Esophagus muscularis mucosa (tissue), 4 donors: ENCODE measurements at regions not wholly inside any gene's neighbourhood (a gene's known extent, or its start where the extent isn't known, plus 50 kb on each side); places are given as distances from the start of the nearest gene placed in this dataset.
A peak's percentile ranks its signal among the peaks of the same experiment; 100 is the strongest.

Source experiments
- DNase-seq: peaks from one replicate; pipeline ENCODE4 v3.0.0-alpha.2; 2017; ENCODE audit errors: extremely low spot score
- H3K27ac ChIP-seq, 4 donors: fragments of 200-600 bp; sonication (generic); replicated peaks in 1 of 4; 1 replicate in 3 of 4; 2 replicates in 1 of 4; pipeline ENCODE4 v1.5.1; 2016 to 2019; ENCODE audit warnings: mild to moderate bottlenecking in 1 of 4
- H3K27me3 ChIP-seq, 4 donors: fragments of 200-600 bp; sonication (generic); one replicate each; pipeline versions ENCODE4 v1.5.1 to v1.6.0; 2016 to 2019
- H3K36me3 ChIP-seq, 4 donors: fragments of 200-600 bp; sonication (generic); one replicate each; pipeline ENCODE4 v1.5.1; 2016 to 2019
- H3K4me1 ChIP-seq, 4 donors: fragments of 200-600 bp; sonication (generic); one replicate each; pipeline ENCODE4 v1.5.1; 2016 to 2019
- H3K4me3 ChIP-seq, 4 donors: fragments of 200-600 bp; sonication (generic); 1 replicate in 2 of 4; 2 replicates in 2 of 4; pipeline ENCODE4 v1.5.1; 2016 to 2019; ENCODE audit warnings: mild to moderate bottlenecking in 4 of 4, moderate library complexity in 1 of 4
- H3K9me3 ChIP-seq, 4 donors: fragments of 200-600 bp; sonication (generic); 1 replicate in 3 of 4; 2 replicates in 1 of 4; pipeline ENCODE4 v1.5.1; 2016 to 2019
- EP300 ChIP-seq: sonication (generic); formaldehyde crosslinking; IDR thresholded peaks from one replicate; pipeline ENCODE4 v1.6.1; 2017; ENCODE audit warnings: antibody characterized with exemption
- POLR2A ChIP-seq: fragments of 450-650 bp; IDR thresholded peaks from one replicate; pipeline ENCODE4 v1.6.1; 2017; ENCODE audit warnings: antibody characterized with exemption, moderate library complexity, mild to moderate bottlenecking, low read depth
- POLR2AphosphoS5 ChIP-seq, 2 donors: sonication (generic); formaldehyde crosslinking; IDR thresholded peaks; one replicate each; pipeline ENCODE4 v1.6.1; 2017; ENCODE audit warnings: antibody characterized with exemption in 2 of 2
- WGBS: methylation state at CpG from one replicate; pipeline ENCODE4 v1.1.5; 2018; 5-methylcytosine and 5-hydroxymethylcytosine counted together
- intact Hi-C: fragments of 100-400 bp; cut with DNase I; formaldehyde crosslinking; loops from one replicate; pipeline ENCODE4 v1.15.1; 2023
- TF ChIP-seq, protein P1 (sequence below), 3 experiments: fragments of 200-600 bp in 2 of 3; fragments of 450-650 bp in 1 of 3; sonication (generic) in 2 of 3; IDR thresholded peaks; one replicate each; pipeline ENCODE4 v1.5.1; 2017 to 2019; ENCODE audit warnings: antibody characterized with exemption in 3 of 3, mild to moderate bottlenecking in 2 of 3, moderate library complexity in 1 of 3

DNA sequence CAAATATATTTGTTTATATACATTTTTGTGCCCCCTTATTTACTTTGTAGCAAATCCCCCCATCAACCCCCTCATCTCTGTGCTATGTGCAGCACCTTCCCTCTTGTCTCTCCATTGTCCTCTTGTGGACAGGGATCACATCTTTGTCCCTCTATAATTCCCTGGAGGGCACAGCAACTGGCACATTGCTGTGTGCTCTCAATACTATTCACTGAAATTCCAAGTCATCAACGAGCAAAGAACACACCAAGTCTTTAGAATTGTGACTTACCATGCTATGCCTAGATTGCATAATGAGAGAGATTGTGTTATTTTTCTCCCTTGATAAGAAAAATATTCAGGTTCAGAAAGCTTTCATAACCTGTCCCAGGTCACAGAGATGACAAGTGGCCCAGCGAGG lies 54.6 kb upstream of the ACAN start:
- intact Hi-C loops = no loop called here
- H3K27ac ChIP-seq = no peak overlapping the region
- H3K36me3 ChIP-seq = no peaks in the 10 kb centered on the region
- peak; percentile 12 for DNase-seq
- H3K4me1 ChIP-seq = no peaks in the 10 kb centered on the region
- WGBS = 79% methylated on average over 2 of the region's 2 CpGs
- no peak overlapping the region for H3K4me3 ChIP-seq
- peaks cover 0 to 16% (median 3%) of the 10 kb centered on the region in 4 donors for H3K27me3 ChIP-seq
- no peak for TF ChIP-seq POLR2AphosphoS5 (IDR thresholded peaks at IDR 0.05)
- no peak for TF ChIP-seq EP300
- TF ChIP-seq, protein P1, sequence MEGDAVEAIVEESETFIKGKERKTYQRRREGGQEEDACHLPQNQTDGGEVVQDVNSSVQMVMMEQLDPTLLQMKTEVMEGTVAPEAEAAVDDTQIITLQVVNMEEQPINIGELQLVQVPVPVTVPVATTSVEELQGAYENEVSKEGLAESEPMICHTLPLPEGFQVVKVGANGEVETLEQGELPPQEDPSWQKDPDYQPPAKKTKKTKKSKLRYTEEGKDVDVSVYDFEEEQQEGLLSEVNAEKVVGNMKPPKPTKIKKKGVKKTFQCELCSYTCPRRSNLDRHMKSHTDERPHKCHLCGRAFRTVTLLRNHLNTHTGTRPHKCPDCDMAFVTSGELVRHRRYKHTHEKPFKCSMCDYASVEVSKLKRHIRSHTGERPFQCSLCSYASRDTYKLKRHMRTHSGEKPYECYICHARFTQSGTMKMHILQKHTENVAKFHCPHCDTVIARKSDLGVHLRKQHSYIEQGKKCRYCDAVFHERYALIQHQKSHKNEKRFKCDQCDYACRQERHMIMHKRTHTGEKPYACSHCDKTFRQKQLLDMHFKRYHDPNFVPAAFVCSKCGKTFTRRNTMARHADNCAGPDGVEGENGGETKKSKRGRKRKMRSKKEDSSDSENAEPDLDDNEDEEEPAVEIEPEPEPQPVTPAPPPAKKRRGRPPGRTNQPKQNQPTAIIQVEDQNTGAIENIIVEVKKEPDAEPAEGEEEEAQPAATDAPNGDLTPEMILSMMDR (IDR thresholded peaks at IDR 0.05) = no peak
- no peak for TF ChIP-seq POLR2A
- no peaks in the 10 kb centered on the region for H3K9me3 ChIP-seq

DNA sequence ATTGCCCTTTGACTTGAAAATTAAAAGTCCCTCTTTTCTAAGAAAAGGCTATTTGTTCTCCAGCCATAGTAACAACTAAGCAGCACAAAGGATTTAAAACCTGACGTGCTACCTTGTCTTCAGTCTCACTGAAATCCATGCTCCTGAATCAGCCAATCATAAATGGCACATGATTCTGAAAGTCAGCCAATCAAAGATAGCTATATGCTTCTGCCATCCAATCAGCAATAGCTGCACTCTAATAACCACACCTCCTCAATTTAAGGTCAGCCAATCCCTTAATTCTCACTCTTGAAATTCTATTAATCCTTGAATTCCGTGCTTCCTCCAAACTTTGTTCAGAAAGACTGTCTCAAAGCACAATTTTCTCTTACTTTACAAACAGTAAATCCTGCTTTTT lies 53.5 kb upstream of the ACAN start:
- intact Hi-C loops = no loop called here
- no peak for DNase-seq
- no peak overlapping the region for H3K27ac ChIP-seq
- H3K4me1 ChIP-seq = no peaks in the 10 kb centered on the region
- no peaks in the 10 kb centered on the region for H3K9me3 ChIP-seq
- H3K36me3 ChIP-seq = no peaks in the 10 kb centered on the region
- peaks cover 0 to 16% (median 1%) of the 10 kb centered on the region in 4 donors for H3K27me3 ChIP-seq
- TF ChIP-seq POLR2A (no peak), POLR2AphosphoS5 (IDR thresholded peaks at IDR 0.05) (no peak), EP300 (no peak)
- TF ChIP-seq, protein P1 (IDR thresholded peaks at IDR 0.05) = no peak
- 75% methylated on average over 2 of the region's 2 CpGs for WGBS
- H3K4me3 ChIP-seq = no peak overlapping the region

DNA sequence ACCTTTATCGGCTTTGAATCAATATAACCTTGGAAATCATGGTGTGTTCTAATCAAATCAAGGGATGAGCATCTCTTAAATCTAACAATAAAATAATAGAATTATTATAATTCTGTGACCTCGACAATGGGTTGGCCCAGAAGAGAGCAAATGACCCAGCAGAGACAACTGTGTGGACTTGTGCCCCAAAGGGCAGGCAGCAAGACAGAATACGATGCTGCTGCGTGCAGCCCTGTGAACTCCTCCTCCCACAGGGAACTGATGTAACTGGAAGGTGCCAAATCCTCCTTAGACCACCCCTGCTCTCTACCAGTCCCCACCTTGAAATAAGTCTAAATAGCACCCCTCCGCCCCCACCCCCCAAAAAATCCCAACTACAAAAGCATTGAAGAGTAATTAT lies 50.7 kb upstream of the ACAN start:
- peak; percentile 90 for DNase-seq
- Histone ChIP-seq H3K27me3 (peaks cover 0 to 16% (median 1%) of the 10 kb centered on the region in 4 donors), H3K27ac (no peak overlapping the region), H3K36me3 (no peaks in the 10 kb centered on the region), H3K9me3 (no peaks in the 10 kb centered on the region), H3K4me3 (no peak overlapping the region), H3K4me1 (no peaks in the 10 kb centered on the region)
- TF ChIP-seq, protein P1 (IDR thresholded peaks at IDR 0.05) = no peak
- TF ChIP-seq EP300 = no peak
- TF ChIP-seq POLR2A = no peak
- no peak for TF ChIP-seq POLR2AphosphoS5 (IDR thresholded peaks at IDR 0.05)
- intact Hi-C loops = no loop called here
- 69% methylated on average over 5 of the region's 5 CpGs for WGBS

DNA sequence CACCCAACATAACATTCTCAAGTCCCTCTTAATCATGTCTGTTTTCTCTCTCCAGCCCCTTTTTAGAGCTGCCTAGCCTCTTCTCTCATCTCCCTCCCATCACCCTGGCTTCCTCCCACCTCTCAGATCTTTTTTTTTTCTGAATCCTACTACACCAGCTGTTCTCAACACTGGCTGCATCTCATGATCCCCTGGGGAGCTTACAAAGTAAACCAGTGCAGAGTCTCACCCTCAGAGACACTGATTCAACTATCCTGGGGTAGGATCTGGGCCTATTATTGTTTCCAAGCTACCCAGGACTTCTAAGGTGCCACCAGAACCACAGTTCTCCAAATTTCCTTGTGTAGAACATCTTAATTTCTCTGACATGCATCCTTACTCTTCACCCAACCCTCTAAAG lies 50.3 kb upstream of the ACAN start:
- Histone ChIP-seq H3K36me3 (no peaks in the 10 kb centered on the region), H3K27ac (no peak overlapping the region), H3K27me3 (peaks cover 0 to 16% (median 1%) of the 10 kb centered on the region in 4 donors), H3K4me1 (no peaks in the 10 kb centered on the region), H3K9me3 (no peaks in the 10 kb centered on the region), H3K4me3 (no peak overlapping the region)
- peak; percentile 64 for DNase-seq
- TF ChIP-seq POLR2AphosphoS5 (IDR thresholded peaks at IDR 0.05) = no peak
- TF ChIP-seq, protein P1 (IDR thresholded peaks at IDR 0.05) = no peak
- intact Hi-C loops = no loop called here
